ENCODE measurements at regions not wholly inside any gene's neighbourhood (a gene's known extent, or its start where the extent isn't known, plus 50 kb on each side); places are given as distances from the start of the nearest gene placed in this dataset.
"Not testable (repeated sequence)": the region's sequence is repeated elsewhere in the genome, so short reads cannot be mapped to it uniquely, and the experiment has no call there.

DNA sequence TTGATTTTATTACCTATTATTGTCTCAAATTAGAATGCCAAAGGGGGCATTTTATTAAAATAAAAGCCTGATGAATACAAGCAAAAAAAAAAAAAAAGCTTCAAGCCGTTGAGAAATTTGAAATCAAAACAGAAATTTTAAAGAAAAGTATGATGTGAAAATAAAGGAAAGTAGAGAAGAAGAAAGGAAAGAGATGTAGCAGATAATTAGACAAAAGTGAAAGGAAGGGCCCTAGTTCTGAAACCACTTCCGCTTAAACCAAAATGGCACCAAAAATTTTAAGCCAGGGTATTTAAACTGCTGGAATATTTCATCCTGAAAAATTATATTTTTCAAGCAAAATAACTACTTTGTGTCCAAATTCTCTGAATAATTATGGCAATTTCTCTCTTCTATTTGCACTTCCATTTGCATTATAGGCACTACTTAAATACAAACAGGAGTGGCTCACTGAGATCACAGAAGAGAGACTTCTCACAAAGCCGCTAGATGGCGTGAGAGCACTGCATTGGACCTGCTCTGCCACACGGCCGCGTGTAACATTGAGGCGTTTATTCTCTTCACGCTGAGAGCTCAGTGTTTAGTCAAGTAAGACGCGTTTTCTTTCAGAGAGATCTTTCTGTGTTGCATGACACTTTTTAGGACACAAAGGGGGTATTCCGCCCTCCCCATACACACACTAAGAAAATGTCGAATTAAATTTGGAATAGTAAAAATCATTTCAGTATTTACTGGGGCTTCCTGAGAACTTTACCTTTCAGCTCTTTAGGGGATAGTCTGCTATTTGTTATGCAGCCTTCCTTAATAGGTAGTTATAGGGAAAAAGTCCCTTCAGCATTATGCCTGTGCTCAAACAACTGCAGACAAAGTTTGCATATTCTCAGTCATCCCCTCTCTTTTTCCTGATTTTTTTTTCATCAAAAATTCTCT, 368.4 kb upstream of the CCNH start:
- peak; percentile 71 for DNase-seq

DNA sequence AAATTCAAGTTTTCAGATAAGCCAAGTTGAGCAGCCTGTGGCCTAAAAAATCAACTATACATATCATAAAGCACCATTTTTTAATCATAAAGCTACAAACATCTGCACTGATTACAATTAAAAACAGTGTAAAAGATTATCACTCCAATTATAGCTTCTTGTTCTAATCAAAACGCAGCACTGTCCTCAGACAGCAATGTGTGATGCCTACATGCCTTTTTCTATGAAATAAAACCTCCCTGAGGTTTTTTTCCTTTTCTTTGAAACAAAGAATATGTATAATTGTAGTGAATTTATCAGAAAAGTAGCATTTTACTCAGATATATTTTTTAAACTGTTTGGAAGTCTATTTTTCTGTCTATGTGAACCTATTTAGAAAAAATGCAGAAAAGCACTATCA, 366.1 kb upstream of the CCNH start:
- no peak for DNase-seq

DNA sequence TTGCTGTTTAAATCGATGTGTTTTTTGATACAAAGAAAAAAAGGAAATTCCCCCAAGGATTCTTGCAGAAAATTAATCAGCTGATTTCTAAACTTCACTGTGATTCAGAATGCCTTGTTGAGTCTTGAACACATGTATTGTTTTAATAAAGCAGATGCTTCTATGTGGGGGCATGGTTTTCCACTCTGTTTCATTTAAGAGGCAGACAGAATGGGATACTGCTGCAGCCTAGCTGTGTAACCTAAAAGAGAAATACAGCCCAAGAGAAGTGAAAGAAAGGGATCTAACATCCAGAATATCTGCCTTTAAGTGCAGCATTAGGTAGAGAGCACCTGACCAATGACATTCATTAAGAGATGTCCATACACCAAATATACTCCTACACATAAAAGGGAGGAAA, 365.1 kb upstream of the CCNH start:
- DNase-seq, result no peak

DNA sequence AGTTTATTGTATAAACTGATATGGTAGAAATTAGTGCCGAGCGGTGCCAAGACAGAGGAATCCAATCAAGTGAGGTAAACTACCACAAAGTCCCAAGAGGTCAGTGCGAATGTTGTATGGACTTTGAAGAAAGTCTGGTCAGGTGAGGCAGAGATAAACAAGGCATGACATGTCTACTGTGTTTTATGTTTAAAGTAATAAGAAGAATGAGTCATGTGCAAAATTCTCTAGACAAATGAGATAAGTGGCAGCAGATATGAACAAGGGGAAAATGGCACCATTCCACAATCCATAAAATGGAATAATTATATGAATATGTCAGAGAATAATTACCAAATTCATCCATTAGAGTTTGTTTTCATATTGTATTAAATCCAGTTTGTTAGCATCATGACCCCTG, 364.1 kb upstream of the CCNH start:
- no peak for DNase-seq

DNA sequence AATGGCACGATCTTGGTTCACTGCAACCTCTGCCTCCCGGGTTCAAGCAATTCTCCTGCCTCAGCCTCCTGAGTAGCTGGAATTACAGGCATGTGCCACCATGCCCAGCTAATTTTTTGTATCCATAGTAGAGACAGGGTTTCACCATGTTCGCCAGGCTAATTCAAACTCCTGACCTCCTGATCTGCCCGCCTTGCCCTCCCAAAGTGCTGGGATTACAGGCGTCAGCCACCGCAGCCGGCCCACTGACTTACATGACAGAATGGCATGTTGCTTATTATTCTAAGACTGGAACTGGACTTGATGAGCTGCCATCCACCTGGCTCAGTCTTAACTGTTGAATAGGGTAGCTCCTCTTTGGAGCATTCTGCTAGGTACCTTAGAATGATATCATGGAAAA, 363.6 kb upstream of the CCNH start:
- not testable (repeated sequence) for DNase-seq

DNA sequence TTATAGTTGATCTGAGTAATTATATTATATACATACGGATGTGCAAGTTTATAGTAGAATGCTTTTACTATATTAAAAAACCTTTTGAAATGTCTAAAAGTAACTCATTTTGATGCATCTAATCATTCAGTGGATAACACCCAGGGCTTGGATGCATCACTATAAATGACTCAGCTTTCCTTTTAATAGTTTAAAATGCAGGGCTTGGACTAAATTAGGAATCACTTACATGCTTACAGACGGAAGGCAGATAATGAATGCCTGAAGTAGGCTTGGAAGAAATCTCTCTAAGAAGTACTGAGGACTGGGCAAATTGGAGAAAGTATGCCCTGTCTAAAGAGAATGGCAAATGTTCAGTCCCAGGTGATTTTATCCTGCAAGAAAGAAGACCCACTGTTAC, 362.5 kb upstream of the CCNH start:
- no peak for DNase-seq

DNA sequence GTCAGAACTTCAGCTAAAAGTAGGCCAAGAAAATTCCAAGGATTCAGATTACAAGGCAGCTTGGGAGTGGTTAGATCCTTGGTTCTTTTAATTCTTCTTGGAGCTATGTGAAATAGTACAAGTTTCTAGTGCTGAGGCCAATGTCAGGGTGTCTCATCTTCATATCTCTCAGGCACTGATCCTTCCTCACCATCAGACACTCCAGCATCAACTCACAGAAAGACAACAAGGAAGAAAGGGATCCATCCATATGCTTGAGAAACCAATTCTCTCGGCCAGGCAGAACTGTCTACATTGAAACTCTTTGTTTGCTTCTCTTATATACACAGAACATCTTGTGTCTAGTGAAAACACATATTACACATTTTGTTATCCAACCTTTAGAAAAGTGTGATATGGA, 362.1 kb upstream of the CCNH start:
- no peak for DNase-seq

DNA sequence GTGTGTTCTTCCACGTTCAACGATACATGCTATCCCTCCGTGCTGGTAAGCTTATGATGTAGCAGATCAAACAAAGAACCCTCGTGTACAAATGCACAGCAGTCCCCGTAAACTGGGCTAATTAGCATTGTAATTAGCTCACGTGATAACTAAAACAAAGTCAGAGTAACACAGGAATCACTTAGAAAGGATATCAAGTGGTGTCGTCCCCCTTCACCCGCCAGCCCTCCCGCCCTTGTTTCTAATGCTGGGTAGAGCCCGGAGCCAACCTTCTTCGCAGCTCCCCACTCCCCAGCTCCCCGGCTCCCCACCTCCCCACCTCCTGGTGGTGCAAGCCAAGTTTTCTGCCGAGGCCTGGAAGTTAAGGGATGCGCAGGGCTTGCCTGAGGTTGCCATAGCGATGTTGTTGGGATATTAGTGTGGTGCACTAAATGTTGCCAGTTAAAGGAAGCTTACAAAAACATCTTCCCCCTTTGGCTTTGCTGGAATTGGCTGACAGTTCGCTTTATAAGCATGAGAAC, 357.9 kb upstream of the CCNH start:
- DNase-seq, result no peak

DNA sequence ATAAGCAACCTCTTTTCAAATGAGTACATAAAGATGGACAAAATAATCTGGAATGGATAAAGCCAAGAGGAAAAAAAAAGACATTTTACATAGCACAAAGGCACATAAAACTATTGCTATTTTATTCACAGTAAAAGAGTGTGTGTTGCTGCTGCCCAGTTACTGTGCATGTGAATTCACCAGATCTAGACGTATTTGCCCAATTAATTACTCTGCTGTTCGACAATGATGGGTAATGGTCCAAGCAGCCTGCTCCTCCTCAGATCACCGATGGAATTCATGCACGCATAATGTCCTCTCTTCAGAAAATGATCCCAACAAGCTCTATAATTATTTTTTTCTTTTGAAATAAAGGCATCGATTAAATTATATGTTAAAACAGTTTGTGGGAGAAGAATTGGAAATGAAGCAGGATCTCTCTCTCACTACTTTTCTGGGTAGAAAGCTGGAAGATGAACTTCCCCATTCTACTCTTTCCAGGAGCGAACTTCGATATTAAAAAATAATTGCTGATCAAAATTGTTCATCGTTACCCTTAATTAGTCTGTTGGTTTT, 357.4 kb upstream of the CCNH start:
- DNase-seq, result no peak

DNA sequence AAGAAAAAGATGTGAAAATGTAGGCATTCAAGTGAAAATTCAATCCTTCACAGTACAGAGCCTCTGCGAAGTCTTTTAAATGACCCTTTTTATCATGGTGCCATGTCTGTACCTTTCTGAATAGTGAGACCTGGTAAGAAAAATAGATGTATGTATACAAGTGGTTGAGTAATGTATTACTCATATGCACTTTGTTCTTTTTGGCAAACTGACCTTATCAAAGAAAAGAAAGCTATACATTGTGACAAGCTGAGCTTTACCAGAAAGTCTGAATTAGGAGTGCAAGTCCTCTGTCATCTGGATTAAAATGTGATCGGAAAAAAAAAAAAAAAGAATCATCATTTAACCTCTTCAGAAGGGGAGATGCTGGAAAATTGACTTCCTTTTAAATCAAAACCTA, 356.4 kb upstream of the CCNH start:
- no peak for DNase-seq

DNA sequence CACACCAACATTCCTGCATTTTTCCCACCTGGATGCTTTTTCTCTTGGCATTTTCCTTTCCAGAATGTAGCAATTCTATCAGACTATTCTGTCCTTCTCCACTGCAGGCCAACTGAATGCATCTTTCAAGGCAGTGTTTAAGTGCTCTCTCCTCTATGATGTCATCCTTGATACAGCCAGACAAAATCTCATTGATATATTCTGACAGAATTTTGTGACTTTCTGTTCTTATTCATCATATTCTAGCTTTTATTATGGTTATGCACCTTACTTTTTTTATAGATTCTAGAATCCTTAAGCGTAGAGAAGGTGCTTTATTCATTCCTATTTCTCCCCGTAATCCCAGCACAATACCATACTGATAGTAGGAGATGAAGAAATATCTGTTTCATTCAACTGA, 355.5 kb upstream of the CCNH start:
- no peak for DNase-seq

DNA sequence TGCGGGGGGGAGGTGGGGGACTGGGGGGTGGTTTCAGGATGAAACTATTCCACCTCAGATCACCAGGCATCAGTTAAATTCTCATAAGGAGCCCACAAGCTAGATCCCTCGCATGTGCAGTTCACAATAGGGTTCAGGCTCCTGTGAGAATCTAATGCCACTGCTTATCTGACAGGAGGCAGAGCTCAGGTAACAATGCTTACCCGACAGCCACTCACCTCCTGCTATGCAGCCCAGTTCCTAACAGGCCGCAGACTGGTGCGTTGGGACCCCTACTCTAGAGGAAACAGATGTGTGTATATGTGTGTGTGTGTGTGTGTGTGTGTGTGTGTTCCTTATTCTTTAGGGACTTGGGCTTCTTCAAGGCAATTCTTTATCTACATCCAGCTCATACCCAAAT, 352.3 kb upstream of the CCNH start:
- no peak for DNase-seq

DNA sequence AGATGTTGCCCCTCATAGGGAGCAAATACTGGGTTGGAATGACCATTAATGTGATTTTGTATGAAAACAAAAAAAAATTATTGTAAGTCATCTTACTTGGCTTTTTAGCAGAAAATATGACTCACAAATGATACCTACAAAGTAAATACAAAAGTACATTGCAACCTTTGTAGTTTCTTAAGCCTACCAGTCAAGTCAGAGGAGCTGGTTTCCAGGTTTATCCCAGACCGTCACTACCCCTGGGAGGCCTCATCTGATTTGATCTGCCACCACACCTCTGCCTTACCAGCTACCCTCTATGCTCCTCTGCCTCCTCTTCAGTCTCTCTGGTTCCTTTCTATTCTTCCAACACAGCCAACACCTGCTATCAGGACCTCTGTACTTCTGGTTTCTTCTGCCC, 349.9 kb upstream of the CCNH start:
- DNase-seq, result no peak

DNA sequence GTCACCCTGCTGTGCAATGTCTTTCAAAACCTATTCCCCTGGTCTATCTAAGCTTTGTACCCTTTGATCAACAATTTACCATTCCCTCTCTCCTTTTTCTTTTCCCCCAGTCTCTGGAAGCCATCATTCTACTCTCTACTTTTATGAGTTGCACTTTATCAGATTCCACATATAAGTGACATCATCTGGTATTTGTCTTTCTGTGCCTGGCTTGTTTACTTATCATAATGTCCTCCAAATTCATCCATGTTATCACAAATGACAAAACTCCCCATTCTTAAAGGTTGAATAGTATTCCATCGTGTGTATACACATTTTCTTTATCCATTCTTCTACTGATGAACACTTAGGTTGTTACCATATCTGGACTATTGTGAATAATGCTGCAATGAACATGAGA, 344.2 kb upstream of the CCNH start:
- DNase-seq, result no peak

DNA sequence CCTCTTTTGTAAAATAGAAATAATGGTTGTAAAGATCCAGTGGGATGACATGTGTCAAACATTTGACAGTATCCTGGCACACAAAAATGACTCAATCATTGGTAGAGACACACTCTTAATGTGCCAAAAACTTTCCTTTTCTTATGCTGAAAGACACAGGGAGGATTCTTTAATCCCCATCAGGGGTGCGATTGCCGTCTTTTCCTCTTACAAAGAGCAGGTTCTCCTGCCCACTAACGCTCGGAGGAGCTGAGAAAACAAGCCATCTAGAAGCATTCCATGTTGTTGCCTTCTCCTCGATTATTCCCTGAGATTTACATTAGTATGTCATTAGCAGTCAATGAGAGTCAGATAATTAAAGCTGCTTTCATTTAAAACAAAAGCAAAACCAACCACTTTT, 342.6 kb upstream of the CCNH start:
- no peak for DNase-seq

DNA sequence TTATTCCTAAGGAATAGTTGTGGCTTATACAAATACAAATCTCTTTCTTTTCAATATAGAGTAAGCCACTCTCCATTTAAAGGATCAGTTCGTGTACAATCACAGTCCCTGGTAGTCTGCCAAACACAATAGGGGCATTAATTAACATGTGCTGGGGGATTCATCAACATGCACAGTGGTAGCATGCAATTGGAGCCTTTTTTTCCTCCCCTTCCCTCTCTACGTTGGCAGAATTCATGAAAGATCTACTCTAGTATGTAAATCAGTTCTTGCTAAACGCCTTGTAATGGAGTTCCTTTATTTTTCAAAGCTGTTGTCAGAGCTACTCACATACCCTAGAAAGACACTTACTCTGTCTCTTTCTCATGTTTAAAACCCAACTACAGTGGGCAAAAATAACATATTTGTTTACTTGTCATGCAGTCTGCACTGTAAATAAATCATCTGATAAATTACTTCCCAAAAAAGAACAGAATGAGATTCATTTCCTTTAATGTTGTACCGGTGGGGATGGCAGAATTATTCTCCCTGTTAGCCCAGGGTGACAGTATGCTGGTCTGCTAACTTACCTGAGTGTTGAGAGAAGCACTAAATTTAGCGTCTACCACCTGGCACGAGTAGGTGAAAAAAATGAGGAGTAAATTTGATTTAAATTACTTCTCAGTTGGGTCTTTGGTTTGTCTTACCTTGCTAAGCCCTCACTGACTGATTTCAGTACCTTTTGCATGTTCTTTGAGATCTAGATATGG, 341.5 kb upstream of the CCNH start:
- DNase-seq, result peak; percentile 77

DNA sequence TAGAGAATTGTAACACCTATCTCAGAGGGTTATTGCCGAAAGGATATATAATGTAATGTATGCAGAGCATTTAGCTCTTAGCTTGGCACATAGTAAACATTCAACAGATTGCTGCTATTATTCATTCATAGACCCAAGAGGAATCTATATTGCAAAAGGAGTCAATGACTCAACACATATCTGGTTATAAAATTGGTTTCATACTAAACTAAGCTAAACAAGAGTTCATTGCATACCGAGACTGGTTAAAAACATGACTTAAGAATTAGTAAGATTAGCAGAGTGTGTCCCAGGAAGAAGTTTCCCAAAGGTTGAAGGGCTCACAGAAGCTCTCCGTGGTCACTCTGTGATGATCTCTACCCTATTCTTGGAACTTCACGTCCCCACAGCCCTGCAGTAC, 339.6 kb upstream of the CCNH start:
- DNase-seq, result no peak

DNA sequence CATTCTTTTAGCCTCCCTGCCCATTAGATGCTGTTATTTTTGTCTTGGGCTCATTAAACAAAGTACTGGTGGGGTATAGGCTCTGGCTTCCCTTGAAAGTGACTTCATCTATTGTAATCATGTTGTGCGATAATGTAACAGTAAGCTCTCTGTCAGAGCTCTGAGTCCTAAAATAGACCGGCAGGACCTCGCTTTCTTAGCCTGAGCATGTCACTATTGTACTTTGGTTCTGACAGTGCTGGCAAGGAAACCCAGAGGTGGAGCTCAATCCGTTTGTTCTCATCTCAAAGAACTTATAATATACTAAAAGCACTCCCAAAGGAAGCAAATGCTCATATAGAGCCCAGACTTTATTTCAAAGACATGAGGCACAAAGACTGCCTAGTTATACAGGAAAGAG, 339.1 kb upstream of the CCNH start:
- no peak for DNase-seq

DNA sequence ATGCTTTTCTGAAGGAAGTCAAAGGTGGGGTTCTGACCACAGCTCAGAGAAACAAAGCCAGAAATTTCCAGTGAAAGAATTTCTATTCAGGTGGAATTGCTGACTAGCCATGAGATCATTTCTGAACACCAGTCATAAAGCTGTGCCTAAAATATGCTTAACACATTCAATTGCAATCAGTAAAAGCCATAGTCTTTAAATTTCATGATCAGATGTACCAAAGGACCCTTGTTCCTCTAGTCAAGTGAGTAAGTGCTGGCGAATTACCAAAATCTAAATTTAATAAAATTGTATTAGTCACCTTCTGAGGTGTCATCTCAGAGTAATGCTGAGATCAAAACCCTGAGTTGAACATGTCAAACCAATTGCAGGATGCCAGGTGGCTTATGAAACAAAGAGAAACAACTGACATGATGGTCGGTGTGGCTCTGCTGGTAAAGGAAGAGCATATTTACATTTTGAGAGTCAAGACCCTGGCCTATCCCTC, 334.2 kb upstream of the CCNH start:
- no peak for DNase-seq

DNA sequence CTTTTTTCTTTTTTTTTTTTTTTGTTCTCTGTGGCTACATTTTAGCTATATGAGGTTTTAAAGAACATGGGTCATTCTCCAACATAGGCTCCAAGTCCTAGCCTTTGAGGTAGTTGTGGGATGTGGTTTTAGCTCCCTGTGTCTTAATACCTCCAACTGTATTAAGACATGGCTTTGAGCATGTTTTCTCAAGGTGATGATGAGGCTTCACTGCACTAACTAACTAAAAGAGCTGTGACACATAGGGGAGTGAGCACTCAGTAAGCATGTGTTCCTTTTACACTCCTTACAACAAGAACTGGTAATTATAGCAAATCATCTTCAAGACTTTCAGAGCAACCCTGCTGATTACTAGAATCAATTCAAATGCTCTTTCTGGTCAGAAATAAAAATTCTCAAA, 333.6 kb upstream of the CCNH start:
- no peak for DNase-seq

DNA sequence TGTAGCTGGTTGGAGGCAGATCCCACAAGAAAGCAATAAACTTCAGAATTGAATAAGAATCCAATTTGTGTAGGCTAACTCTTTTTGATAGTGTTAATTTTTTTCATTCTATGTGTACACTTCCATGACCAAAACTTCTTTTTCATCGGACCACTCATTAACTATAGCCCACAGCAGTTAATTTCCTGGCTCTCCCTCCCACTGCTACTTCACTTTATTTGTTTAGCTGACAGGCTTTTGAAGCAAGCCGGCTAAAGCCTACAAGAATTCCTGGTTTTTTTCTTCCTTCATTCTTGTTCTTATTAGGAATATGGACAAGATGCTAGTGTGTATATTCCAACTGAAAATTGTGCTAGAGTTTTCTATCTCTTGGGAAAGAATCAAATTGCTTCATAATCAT, 329.2 kb upstream of the CCNH start:
- no peak for DNase-seq

DNA sequence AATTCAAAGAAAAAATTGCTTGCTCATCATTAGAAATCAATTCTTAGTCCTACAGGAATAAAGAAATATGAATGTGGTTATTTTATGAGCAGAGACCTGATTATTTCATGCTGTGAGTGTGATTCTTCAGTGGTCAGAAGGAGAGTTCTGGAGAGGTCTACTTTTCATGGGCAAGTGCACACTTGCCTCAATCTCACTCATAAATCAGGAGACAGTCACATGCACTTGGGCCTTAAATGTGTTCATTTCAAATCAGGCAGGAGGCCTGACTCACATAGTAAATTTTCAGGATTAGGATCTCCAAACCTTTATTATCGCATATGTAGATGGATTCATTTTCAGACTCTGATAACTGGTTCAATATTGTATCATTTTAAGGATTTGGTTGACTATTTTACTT, 323.2 kb upstream of the CCNH start:
- DNase-seq, result no peak

DNA sequence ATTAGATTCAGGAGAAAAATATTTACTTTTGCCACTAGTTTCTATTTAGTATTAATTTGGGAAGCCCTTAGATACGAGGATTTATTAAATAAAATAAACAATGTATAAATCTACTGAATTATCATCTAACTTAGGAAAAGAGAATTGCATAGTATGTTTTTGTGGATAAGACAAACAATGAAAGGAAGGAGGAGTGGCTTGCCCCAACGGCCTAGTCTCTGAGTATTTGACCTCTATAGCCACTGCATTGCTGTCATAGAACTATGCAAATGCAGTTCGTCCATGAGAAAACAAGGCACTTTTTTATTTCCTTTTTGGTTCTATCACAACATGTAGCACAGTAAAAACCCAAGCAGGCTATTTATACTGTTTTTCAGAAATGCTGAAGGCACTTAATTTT, 321.2 kb upstream of the CCNH start:
- DNase-seq, result no peak

Data from NCI-H2081 treated with DMSO at 0.1 percent for 48 hours (cell line).